ENCODE measurements at regions not wholly inside any gene's neighbourhood (a gene's known extent, or its start where the extent isn't known, plus 50 kb on each side); places are given as distances from the start of the nearest gene placed in this dataset.

- Mint-ChIP-seq H3K9me3 (ENCODE audit: unreplicated experiment) (no peaks in the 10 kb centered on the region), H3K36me3 (ENCODE audit: low read depth, unreplicated experiment) (no peaks in the 10 kb centered on the region), H3K4me1 (ENCODE audit: low read depth, unreplicated experiment) (peaks cover 29% of the 10 kb centered on the region), H3K27me3 (ENCODE audit: low read depth, unreplicated experiment) (no peaks in the 10 kb centered on the region), H3K4me3 (ENCODE audit: unreplicated experiment) (no peak overlapping the region), H3K27ac (ENCODE audit: unreplicated experiment) (no peak overlapping the region)
- Histone ChIP-seq H3K4me1 (ENCODE audit: insufficient read depth, low read length) (no peaks in the 10 kb centered on the region), H3K4me3 (ENCODE audit: insufficient read depth, low read depth, low read length) (no peak overlapping the region), H3K9ac (ENCODE audit: low read length) (no peak overlapping the region), H3K27me3 (ENCODE audit: insufficient read depth, low read length) (no peaks in the 10 kb centered on the region), H3K9me3 (ENCODE audit: insufficient read depth, low read depth, low read length) (no peaks in the 10 kb centered on the region), H3K4me2 (ENCODE audit: low read length) (no peak overlapping the region), H3K27ac (ENCODE audit: low read depth, low read length) (no peak overlapping the region), H2AFZ (ENCODE audit: low read depth, low read length) (no peak overlapping the region), H4K20me1 (ENCODE audit: insufficient read depth, low read length) (no peaks in the 10 kb centered on the region), H3K79me2 (ENCODE audit: insufficient read depth, low read length) (no peaks in the 10 kb centered on the region), H3K36me3 (ENCODE audit: insufficient read depth, low read length) (no peaks in the 10 kb centered on the region)
- TF ChIP-seq CTCF (IDR thresholded peaks at IDR 0.05; ENCODE audit: insufficient read depth, low read depth, low read length) (no peak), EZH2 (IDR thresholded peaks at IDR 0.05; ENCODE audit: insufficient read depth, low read length) (no peak)
- no peak for FAIRE-seq
- no peak for DNase-seq (ENCODE audit: low read depth)
These were observed 368.9 kb downstream of the COG6 start for GRCh38 chr13:40024204-40024966.

GRCh38 chr13:40024967-40025714, 369.7 kb downstream of the COG6 start:
- H3K4me2 ChIP-seq (ENCODE audit: low read length): no peak overlapping the region
- H3K79me2 ChIP-seq (ENCODE audit: insufficient read depth, low read length): no peaks in the 10 kb centered on the region
- no peak for FAIRE-seq
- H3K9ac ChIP-seq (ENCODE audit: low read length): no peak overlapping the region
- no peaks in the 10 kb centered on the region for H3K27me3 ChIP-seq (ENCODE audit: insufficient read depth, low read length)
- no peak for TF ChIP-seq CTCF (IDR thresholded peaks at IDR 0.05; ENCODE audit: insufficient read depth, low read depth, low read length)
- no peak for TF ChIP-seq EZH2 (IDR thresholded peaks at IDR 0.05; ENCODE audit: insufficient read depth, low read length)
- H2AFZ ChIP-seq (ENCODE audit: low read depth, low read length): no peak overlapping the region
- H3K4me3 Mint-ChIP-seq (ENCODE audit: unreplicated experiment): no peak overlapping the region
- H3K4me1 Mint-ChIP-seq (ENCODE audit: low read depth, unreplicated experiment): peaks cover 30% of the 10 kb centered on the region
- no peak overlapping the region for H3K27ac Mint-ChIP-seq (ENCODE audit: unreplicated experiment)
- no peaks in the 10 kb centered on the region for H3K36me3 Mint-ChIP-seq (ENCODE audit: low read depth, unreplicated experiment)
- H3K36me3 ChIP-seq (ENCODE audit: insufficient read depth, low read length): no peaks in the 10 kb centered on the region
- DNase-seq (ENCODE audit: low read depth): no peak
- H3K27me3 Mint-ChIP-seq (ENCODE audit: low read depth, unreplicated experiment): no peaks in the 10 kb centered on the region
- no peaks in the 10 kb centered on the region for H3K9me3 Mint-ChIP-seq (ENCODE audit: unreplicated experiment)
- H3K9me3 ChIP-seq (ENCODE audit: insufficient read depth, low read depth, low read length): no peaks in the 10 kb centered on the region
- H3K4me1 ChIP-seq (ENCODE audit: insufficient read depth, low read length): no peaks in the 10 kb centered on the region
- H4K20me1 ChIP-seq (ENCODE audit: insufficient read depth, low read length): no peaks in the 10 kb centered on the region
- H3K27ac ChIP-seq (ENCODE audit: low read depth, low read length): no peak overlapping the region
- H3K4me3 ChIP-seq (ENCODE audit: insufficient read depth, low read depth, low read length): no peak overlapping the region

Measured in astrocyte (in vitro differentiated cells and primary cell).